ENCODE measurements at regions not wholly inside any gene's neighbourhood (a gene's known extent, or its start where the extent isn't known, plus 50 kb on each side); places are given as distances from the start of the nearest gene placed in this dataset.

GRCh38 chr17:55668312-55668920 lies 54.2 kb downstream of the TMEM100 start:
- peak; percentile 41 for DNase-seq (ENCODE audit: low read depth)

GRCh38 chr17:55666806-55667205 lies 55.9 kb downstream of the TMEM100 start:
- DNase-seq (ENCODE audit: low read depth): no peak

- no peak for DNase-seq (ENCODE audit: low read depth)
These were observed 58.4 kb downstream of the TMEM100 start for GRCh38 chr17:55664287-55664686.

GRCh38 chr17:55663400-55663799 lies 59.3 kb downstream of the TMEM100 start:
- DNase-seq (ENCODE audit: low read depth): no peak

GRCh38 chr17:55661963-55662834 lies 60.5 kb downstream of the TMEM100 start:
- DNase-seq (ENCODE audit: low read depth): no peak

- no peak for DNase-seq (ENCODE audit: low read depth)
These were observed 61.4 kb downstream of the TMEM100 start for GRCh38 chr17:55661256-55661758.

GRCh38 chr17:55660178-55660886 lies 62.3 kb downstream of the TMEM100 start:
- DNase-seq (ENCODE audit: low read depth): peak; percentile 26

- DNase-seq (ENCODE audit: low read depth): no peak
These were observed 63.0 kb downstream of the TMEM100 start for GRCh38 chr17:55659661-55660060.

- DNase-seq (ENCODE audit: low read depth): no peak
These were observed 66.9 kb downstream of the TMEM100 start for GRCh38 chr17:55655777-55656176.

GRCh38 chr17:55654821-55655220 lies 67.8 kb downstream of the TMEM100 start:
- DNase-seq (ENCODE audit: low read depth): no peak

- no peak for DNase-seq (ENCODE audit: low read depth)
These were observed 68.6 kb downstream of the TMEM100 start for GRCh38 chr17:55654022-55654421.

- DNase-seq (ENCODE audit: low read depth): no peak
These were observed 69.8 kb downstream of the TMEM100 start for GRCh38 chr17:55652825-55653224.

GRCh38 chr17:55652114-55652823 lies 70.4 kb downstream of the TMEM100 start:
- no peak for DNase-seq (ENCODE audit: low read depth)

GRCh38 chr17:55649957-55650597 lies 72.6 kb downstream of the TMEM100 start:
- no peak for DNase-seq (ENCODE audit: low read depth)

GRCh38 chr17:55648086-55648485 lies 74.6 kb downstream of the TMEM100 start:
- DNase-seq (ENCODE audit: low read depth): no peak

- DNase-seq (ENCODE audit: low read depth): no peak
These were observed 77.3 kb downstream of the TMEM100 start for GRCh38 chr17:55645361-55645760.

- DNase-seq (ENCODE audit: low read depth): no peak
These were observed 78.3 kb downstream of the TMEM100 start for GRCh38 chr17:55644346-55644745.

GRCh38 chr17:55642741-55643140 lies 79.9 kb downstream of the TMEM100 start:
- DNase-seq (ENCODE audit: low read depth): no peak

- peak; percentile 59 for DNase-seq (ENCODE audit: low read depth)
These were observed 81.0 kb downstream of the TMEM100 start for GRCh38 chr17:55641676-55642081.

- no peak for DNase-seq (ENCODE audit: low read depth)
These were observed 83.6 kb downstream of the TMEM100 start for GRCh38 chr17:55639096-55639495.

GRCh38 chr17:55635253-55635914 lies 87.3 kb downstream of the TMEM100 start:
- DNase-seq (ENCODE audit: low read depth): peak; percentile 38
